Ishikawa (cell line): ENCODE measurements at regions not wholly inside any gene's neighbourhood (a gene's known extent, or its start where the extent isn't known, plus 50 kb on each side); places are given as distances from the start of the nearest gene placed in this dataset.

Experiments used
- CEBPB ChIP-seq: IDR thresholded peaks from 2 replicates; pipeline ENCODE4 v1.6.1; 2012
- CREB1 ChIP-seq: IDR thresholded peaks from 2 replicates; pipeline ENCODE4 v1.6.1; 2012; ENCODE audit warnings: low read depth
- EGR1 ChIP-seq: IDR thresholded peaks from 2 replicates; pipeline ENCODE4 v1.6.1; 2012
- EP300 ChIP-seq: IDR thresholded peaks from 2 replicates; pipeline ENCODE4 v1.6.1; 2012; ENCODE audit warnings: borderline replicate concordance
- FOXM1 ChIP-seq: IDR thresholded peaks from 2 replicates; pipeline ENCODE4 v1.6.1; 2012; ENCODE audit warnings: low read depth, borderline replicate concordance
- NFIC ChIP-seq: IDR thresholded peaks from 2 replicates; pipeline ENCODE4 v1.6.1; 2012
- RAD21 ChIP-seq: IDR thresholded peaks from 2 replicates; pipeline ENCODE4 v1.6.1; 2012; ENCODE audit warnings: low read depth
- TAF1 ChIP-seq: IDR thresholded peaks from 2 replicates; pipeline ENCODE4 v1.6.1; 2012; ENCODE audit warnings: low read depth, mild to moderate bottlenecking
- TCF12 ChIP-seq: IDR thresholded peaks from 2 replicates; pipeline ENCODE4 v1.6.1; 2012; ENCODE audit warnings: low read depth
- TEAD4 ChIP-seq: IDR thresholded peaks from 2 replicates; pipeline ENCODE4 v1.6.1; 2012
- YY1 ChIP-seq: IDR thresholded peaks from 2 replicates; pipeline ENCODE4 v1.6.1; 2012; ENCODE audit warnings: low read depth
- ZBTB7A ChIP-seq: IDR thresholded peaks from 2 replicates; pipeline ENCODE4 v1.6.1; 2012; ENCODE audit warnings: low read depth
- TF ChIP-seq, protein P1 (sequence below): IDR thresholded peaks from 2 replicates; pipeline ENCODE4 v1.6.1; 2012
- TF ChIP-seq, protein P2 (sequence below): IDR thresholded peaks from 2 replicates; pipeline ENCODE4 v1.6.1; 2012; ENCODE audit warnings: low read depth, mild to moderate bottlenecking
- TF ChIP-seq, protein P3 (sequence below): IDR thresholded peaks from 2 replicates; pipeline ENCODE4 v1.6.1; 2012

DNA sequence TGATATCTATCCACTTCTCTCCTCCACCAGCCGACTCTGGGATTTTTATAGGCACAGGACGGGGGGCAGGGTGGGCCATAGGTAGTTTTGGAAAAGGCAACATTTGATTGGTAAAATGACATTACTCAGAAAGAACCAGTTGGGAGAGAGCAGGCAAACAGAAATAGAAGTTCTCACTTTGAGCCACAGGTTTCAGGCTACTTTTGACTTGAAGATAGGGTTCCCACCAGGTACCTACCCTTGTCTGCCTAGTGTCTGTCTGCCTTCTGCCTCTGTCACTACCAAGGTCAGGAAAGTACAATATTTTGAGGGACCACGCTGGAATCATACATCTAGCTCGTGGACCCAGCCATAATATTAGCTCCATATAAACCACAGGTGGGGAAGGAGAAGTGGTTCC, 412.9 kb upstream of the GRM7 start:
- no peak for TF ChIP-seq RAD21
- TF ChIP-seq, protein P1, sequence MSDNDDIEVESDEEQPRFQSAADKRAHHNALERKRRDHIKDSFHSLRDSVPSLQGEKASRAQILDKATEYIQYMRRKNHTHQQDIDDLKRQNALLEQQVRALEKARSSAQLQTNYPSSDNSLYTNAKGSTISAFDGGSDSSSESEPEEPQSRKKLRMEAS, result no peak
- no peak for TF ChIP-seq TCF12
- TF ChIP-seq CREB1, result no peak
- no peak for TF ChIP-seq ZBTB7A
- TF ChIP-seq, protein P2, sequence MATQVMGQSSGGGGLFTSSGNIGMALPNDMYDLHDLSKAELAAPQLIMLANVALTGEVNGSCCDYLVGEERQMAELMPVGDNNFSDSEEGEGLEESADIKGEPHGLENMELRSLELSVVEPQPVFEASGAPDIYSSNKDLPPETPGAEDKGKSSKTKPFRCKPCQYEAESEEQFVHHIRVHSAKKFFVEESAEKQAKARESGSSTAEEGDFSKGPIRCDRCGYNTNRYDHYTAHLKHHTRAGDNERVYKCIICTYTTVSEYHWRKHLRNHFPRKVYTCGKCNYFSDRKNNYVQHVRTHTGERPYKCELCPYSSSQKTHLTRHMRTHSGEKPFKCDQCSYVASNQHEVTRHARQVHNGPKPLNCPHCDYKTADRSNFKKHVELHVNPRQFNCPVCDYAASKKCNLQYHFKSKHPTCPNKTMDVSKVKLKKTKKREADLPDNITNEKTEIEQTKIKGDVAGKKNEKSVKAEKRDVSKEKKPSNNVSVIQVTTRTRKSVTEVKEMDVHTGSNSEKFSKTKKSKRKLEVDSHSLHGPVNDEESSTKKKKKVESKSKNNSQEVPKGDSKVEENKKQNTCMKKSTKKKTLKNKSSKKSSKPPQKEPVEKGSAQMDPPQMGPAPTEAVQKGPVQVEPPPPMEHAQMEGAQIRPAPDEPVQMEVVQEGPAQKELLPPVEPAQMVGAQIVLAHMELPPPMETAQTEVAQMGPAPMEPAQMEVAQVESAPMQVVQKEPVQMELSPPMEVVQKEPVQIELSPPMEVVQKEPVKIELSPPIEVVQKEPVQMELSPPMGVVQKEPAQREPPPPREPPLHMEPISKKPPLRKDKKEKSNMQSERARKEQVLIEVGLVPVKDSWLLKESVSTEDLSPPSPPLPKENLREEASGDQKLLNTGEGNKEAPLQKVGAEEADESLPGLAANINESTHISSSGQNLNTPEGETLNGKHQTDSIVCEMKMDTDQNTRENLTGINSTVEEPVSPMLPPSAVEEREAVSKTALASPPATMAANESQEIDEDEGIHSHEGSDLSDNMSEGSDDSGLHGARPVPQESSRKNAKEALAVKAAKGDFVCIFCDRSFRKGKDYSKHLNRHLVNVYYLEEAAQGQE, result no peak
- no peak for TF ChIP-seq YY1

DNA sequence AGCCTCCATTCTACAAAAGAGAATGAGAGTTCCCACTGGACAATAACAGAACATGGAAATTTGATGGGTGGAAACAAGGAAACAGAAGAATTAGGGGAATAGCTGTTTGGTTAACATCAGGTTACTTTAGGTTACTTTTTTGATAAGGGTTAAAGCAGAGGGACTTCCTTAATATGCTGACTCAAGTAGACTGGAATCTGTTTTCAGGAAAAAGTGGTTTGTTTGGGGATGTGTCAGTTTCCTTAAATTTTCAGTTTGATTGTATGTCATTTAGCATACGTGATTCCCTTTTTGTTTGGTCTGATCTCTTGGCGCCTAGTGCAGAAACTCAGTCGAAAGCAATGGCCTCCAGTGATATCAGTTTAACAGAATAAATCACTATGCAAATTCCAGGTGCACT, 411.8 kb upstream of the GRM7 start:
- TF ChIP-seq NFIC, result no peak
- no peak for TF ChIP-seq TCF12
- no peak for TF ChIP-seq RAD21
- TF ChIP-seq EP300, result no peak
- TF ChIP-seq, protein P3, sequence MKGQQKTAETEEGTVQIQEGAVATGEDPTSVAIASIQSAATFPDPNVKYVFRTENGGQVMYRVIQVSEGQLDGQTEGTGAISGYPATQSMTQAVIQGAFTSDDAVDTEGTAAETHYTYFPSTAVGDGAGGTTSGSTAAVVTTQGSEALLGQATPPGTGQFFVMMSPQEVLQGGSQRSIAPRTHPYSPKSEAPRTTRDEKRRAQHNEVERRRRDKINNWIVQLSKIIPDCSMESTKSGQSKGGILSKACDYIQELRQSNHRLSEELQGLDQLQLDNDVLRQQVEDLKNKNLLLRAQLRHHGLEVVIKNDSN, result no peak
- TF ChIP-seq TEAD4, result no peak
- TF ChIP-seq CEBPB, result no peak
- no peak for TF ChIP-seq TAF1
- no peak for TF ChIP-seq FOXM1
- TF ChIP-seq, protein P1, result no peak
- TF ChIP-seq EGR1, result no peak

DNA sequence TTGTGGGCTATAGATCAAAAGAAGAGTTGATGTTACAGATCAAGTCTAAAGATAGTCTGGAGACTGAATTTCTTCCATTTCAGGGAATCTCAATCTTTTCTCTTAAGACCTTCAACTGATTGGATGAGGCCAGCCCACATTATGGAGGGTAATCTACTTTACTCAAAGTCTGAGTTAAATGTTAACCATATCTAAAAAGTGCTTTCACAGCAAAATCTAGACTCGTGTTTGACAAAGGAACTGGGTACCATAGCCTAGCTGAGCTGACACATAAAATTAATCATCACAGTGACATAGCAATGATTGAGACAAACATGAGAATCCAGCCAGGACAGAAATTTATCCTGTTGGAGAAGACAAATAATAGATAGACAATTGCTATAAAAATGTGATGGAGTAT, 407.9 kb upstream of the GRM7 start:
- no peak for TF ChIP-seq TCF12
- no peak for TF ChIP-seq RAD21
- TF ChIP-seq, protein P3, result no peak

DNA sequence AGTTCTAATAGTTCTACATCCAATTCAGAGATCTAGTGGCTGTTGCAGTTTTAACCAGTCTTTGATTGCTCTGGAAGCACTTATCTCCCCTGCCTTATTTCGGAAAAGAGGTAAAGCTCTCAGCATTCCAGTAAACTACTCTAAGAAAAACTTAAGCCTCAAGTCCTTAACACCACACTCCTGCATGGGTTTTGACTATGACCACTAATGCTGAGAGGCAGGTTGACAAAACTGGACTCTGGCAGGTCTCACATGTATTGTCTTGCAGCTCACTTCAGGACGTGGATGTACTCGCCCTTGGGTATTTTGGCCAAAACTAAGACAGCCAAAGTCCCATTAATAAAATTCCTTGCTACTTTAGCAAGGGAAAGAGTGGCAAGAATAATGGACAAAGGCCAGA, 405.9 kb upstream of the GRM7 start:
- TF ChIP-seq NFIC (no peak), TCF12 (no peak), ZBTB7A (no peak), EGR1 (no peak), EP300 (no peak), RAD21 (no peak), TEAD4 (no peak), CEBPB (no peak)
- TF ChIP-seq, protein P1, result no peak
- TF ChIP-seq, protein P3, result no peak
- TF ChIP-seq, protein P2, result no peak

DNA sequence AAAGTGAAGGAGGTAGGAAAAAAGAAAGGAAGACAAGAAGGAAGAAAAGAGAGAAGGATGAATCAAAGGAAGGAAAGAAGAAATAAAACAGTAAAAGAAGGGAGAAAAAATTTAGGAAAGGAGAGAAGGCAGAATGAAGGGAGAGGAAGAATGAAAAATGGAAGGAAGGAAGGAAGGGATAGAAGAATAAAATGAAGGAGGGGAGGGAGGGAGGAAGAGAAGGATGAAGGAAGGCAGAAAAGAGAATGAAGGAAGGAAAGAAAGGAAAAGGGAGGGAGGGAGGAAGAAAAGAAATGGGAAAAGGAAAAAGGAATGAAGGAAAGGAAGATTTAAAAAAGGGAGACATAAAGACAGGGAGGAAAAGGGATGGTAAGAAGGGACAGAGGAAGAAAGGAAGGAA, 393.7 kb upstream of the GRM7 start:
- TF ChIP-seq TCF12, result no peak
- no peak for TF ChIP-seq EP300
- TF ChIP-seq, protein P3, result no peak
- TF ChIP-seq CREB1, result no peak
- TF ChIP-seq, protein P1, result no peak
- no peak for TF ChIP-seq TEAD4
- no peak for TF ChIP-seq CEBPB
- TF ChIP-seq, protein P2, result no peak
- TF ChIP-seq FOXM1, result no peak
- no peak for TF ChIP-seq EGR1
- no peak for TF ChIP-seq TAF1
- TF ChIP-seq YY1, result no peak
